Myocyte (in vitro differentiated cells): ENCODE measurements at regions not wholly inside any gene's neighbourhood (a gene's known extent, or its start where the extent isn't known, plus 50 kb on each side); places are given as distances from the start of the nearest gene placed in this dataset.
A peak's percentile ranks its signal among the peaks of the same experiment; 100 is the strongest.
"Not testable (repeated sequence)": the region's sequence is repeated elsewhere in the genome, so short reads cannot be mapped to it uniquely, and the experiment has no call there.

Experiments
- DNase-seq: peaks from one replicate; pipeline ENCODE4 v3.0.0-alpha.2; 2012; ENCODE audit warnings: low read depth

GRCh38 chr2:210376694-210377093 is 61.7 kb upstream of the MYL1 start:
- DNase-seq = peak; percentile 82

GRCh38 chr2:210370562-210370961 is 55.6 kb upstream of the MYL1 start:
- DNase-seq = no peak

GRCh38 chr2:210366675-210367080 is 51.7 kb upstream of the MYL1 start:
- peak; percentile 92 for DNase-seq

- not testable (repeated sequence) for DNase-seq
Measured at GRCh38 chr2:210365475-210365874, 50.5 kb upstream of the MYL1 start.
